ENCODE measurements at regions not wholly inside any gene's neighbourhood (a gene's known extent, or its start where the extent isn't known, plus 50 kb on each side); places are given as distances from the start of the nearest gene placed in this dataset.

GRCh38 chr3:176663837-176664831 is 533.1 kb downstream of the TBL1XR1 start:
- Histone ChIP-seq H4K20me1 (no peaks in the 10 kb centered on the region), H3K4me2 (no peak overlapping the region), H3K36me3 (no peaks in the 10 kb centered on the region), H3K4me1 (0 out of 2 replicates have a peak, but pooled peaks cover 7% of the 10 kb centered on the region), H3K9me3 (peaks cover 5% of the 10 kb centered on the region; the same call in 1 of the 2 replicates), H3K4me3 (no peak overlapping the region), H3K27me3 (no peaks in the 10 kb centered on the region), H3K9ac (no peak overlapping the region), H3K27ac (no peak overlapping the region)
- no peak for TF ChIP-seq Cebpa-rat (IDR thresholded peaks at IDR 0.05)

GRCh38 chr3:176663387-176663786 is 533.9 kb downstream of the TBL1XR1 start:
- Histone ChIP-seq H3K36me3 (no peaks in the 10 kb centered on the region), H3K27ac (no peak overlapping the region), H4K20me1 (no peaks in the 10 kb centered on the region), H3K9ac (no peak overlapping the region), H3K4me3 (no peak overlapping the region), H3K4me2 (no peak overlapping the region), H3K9me3 (no peaks in the 10 kb centered on the region), H3K27me3 (no peaks in the 10 kb centered on the region), H3K4me1 (0 out of 2 replicates have a peak, but pooled peaks cover 7% of the 10 kb centered on the region)
- no peak for TF ChIP-seq Cebpa-rat (IDR thresholded peaks at IDR 0.05)

DNA sequence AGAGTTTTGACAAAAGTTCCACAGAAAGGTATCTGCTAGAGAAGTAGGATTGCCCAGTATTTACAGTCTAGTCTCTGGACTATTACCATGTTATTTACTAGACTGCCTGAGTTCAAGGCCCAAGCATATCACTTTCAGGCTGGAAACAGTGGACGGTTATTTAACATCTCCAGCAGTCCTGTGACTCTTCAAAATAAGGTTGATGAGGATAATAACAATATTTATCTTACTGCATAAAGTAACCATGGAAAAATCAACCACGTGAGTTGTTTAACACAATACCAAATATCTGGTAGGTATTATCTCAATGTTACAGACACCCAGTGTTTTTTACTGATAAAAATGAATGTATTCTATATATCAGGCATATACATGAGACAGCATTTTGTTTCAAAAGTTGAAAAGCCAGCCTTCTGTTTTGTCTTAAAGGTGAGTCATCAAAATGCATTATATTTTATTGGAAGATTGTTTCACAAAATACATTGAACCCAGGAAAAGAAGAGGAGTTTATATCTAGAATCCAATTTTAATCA is 535.8 kb downstream of the TBL1XR1 start:
- no peaks in the 10 kb centered on the region for H4K20me1 ChIP-seq
- H3K9me3 ChIP-seq, result no peaks in the 10 kb centered on the region
- no peak overlapping the region for H3K9ac ChIP-seq
- no peaks in the 10 kb centered on the region for H3K27me3 ChIP-seq
- no peak overlapping the region for H3K4me3 ChIP-seq
- 0 out of 2 replicates have a peak, but pooled peaks cover 7% of the 10 kb centered on the region for H3K4me1 ChIP-seq
- no peak overlapping the region for H3K27ac ChIP-seq
- no peaks in the 10 kb centered on the region for H3K36me3 ChIP-seq
- H3K4me2 ChIP-seq, result no peak overlapping the region
- no peak for TF ChIP-seq Cebpa-rat (IDR thresholded peaks at IDR 0.05)

DNA sequence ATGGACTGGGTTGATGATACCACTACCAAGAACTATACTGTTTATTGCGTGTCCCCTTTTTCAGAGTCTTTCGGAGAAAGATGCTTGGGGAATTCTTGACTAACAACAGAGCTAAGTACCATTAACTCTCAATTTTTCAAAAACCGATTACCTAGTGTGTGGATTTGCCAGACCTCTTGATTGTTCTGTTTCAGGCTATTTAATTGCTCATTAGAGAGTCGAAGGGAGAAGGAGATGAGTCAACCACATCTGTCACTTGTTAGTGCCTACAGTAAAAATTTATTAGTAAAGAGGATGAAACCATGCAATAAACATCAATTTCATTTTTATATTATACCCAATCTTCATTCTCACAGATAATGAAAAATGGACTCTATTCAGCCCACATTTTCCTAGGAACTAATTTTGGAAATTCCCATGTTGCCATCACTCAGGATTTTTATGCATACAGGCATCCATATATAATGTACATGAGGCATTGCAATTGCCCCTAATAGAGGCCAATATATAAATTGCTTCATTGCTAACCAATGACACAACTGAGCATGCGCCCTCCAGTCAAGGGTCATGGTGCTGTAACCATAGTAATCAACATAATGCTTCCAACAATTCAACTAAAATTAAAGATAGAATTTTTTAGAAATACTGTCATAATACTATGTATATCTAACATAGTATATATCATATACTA is 541.7 kb downstream of the TBL1XR1 start:
- Histone ChIP-seq H3K27ac (no peak overlapping the region), H3K27me3 (no peaks in the 10 kb centered on the region)

GRCh38 chr3:176651622-176652021 is 545.7 kb downstream of the TBL1XR1 start:
- Histone ChIP-seq H3K36me3 (no peaks in the 10 kb centered on the region), H3K4me1 (no peaks in the 10 kb centered on the region), H4K20me1 (no peaks in the 10 kb centered on the region), H3K27me3 (no peaks in the 10 kb centered on the region), H3K9ac (no peak overlapping the region), H3K4me3 (no peak overlapping the region), H3K27ac (no peak overlapping the region), H3K4me2 (no peak overlapping the region), H3K9me3 (no peaks in the 10 kb centered on the region)
- no peak for TF ChIP-seq Cebpa-rat (IDR thresholded peaks at IDR 0.05)

More for the DNA sequence above, 541.7 kb downstream of the TBL1XR1 start:
- no peaks in the 10 kb centered on the region for H3K4me1 ChIP-seq
- no peaks in the 10 kb centered on the region for H3K36me3 ChIP-seq
- no peak overlapping the region for H3K4me2 ChIP-seq
- no peaks in the 10 kb centered on the region for H3K9me3 ChIP-seq
- H3K4me3 ChIP-seq, result no peak overlapping the region
- H3K9ac ChIP-seq, result no peak overlapping the region
- no peaks in the 10 kb centered on the region for H4K20me1 ChIP-seq
- no peak for TF ChIP-seq Cebpa-rat (IDR thresholded peaks at IDR 0.05)

DNA sequence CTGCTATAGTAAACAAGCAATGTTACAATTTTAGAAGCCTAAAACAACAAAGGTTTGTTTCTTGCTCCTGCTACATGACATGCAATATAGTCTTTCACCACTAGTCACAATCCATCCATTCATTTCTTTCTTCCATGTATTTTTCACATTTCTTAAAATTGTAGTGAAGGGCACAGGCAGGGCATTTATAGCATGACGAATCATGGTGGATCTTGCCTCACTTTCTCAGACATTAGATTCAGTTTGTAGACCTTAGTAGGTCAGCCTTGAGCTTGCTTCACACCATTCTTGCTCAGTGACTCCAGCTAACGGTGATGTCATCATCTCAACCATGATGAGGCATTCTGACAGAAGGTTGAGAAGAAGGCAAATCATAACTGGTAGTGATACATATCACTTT is 546.8 kb downstream of the TBL1XR1 start:
- TF ChIP-seq Cebpa-rat (IDR thresholded peaks at IDR 0.05), result no peak

DNA sequence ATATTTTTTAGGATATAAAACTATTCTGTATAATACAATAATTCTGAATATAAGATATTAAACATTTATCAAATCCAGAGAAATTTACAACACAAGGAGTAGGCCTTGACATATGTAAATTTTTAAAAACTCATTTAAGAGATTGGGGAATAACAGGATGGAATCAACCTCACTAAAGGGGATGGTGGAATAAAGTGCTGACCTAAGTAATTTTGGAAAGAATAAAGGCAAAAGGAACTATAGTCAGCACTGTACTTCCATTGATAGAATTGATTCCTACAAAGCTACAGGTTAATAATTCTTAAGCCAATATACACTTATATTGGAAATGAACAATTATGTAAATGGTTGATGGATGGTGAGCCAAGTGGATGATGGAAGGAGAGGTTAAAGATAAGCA is 549.3 kb downstream of the TBL1XR1 start:
- Histone ChIP-seq H3K27ac (no peak overlapping the region), H3K4me3 (no peak overlapping the region), H3K9ac (no peak overlapping the region), H3K4me2 (no peak overlapping the region), H3K36me3 (no peaks in the 10 kb centered on the region), H3K9me3 (no peaks in the 10 kb centered on the region), H3K27me3 (no peaks in the 10 kb centered on the region), H3K4me1 (no peaks in the 10 kb centered on the region), H4K20me1 (no peaks in the 10 kb centered on the region)
- TF ChIP-seq Cebpa-rat (IDR thresholded peaks at IDR 0.05), result no peak

More for the DNA sequence above, 546.8 kb downstream of the TBL1XR1 start:
- H3K4me3 ChIP-seq, result no peak overlapping the region
- H3K4me1 ChIP-seq, result no peaks in the 10 kb centered on the region
- H3K4me2 ChIP-seq, result no peak overlapping the region
- no peaks in the 10 kb centered on the region for H3K9me3 ChIP-seq
- no peaks in the 10 kb centered on the region for H3K36me3 ChIP-seq
- H3K27me3 ChIP-seq, result no peaks in the 10 kb centered on the region
- H3K27ac ChIP-seq, result no peak overlapping the region
- H4K20me1 ChIP-seq, result no peaks in the 10 kb centered on the region
- H3K9ac ChIP-seq, result no peak overlapping the region

DNA sequence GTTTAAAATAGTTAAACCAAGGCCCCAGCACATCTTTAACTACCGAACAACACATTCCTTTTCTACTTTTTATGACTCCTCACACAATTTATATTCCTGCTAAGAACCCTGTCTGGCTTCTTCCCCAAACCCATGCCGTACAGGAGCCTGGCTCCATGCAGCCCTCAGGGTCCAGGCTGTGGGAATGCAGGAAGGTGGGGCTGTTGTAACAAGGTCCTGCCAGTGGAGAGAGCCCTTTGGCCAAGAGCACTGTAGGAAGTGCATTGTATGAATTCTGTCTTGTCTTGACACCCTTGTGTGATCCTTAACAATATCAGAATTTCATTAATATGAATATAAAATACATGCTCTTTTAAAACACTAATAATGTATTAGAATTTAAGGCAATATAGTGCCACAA is 563.8 kb downstream of the TBL1XR1 start:
- Histone ChIP-seq H3K9me3 (no peaks in the 10 kb centered on the region), H3K36me3 (no peaks in the 10 kb centered on the region), H4K20me1 (no peaks in the 10 kb centered on the region), H3K27ac (no peak overlapping the region), H3K4me2 (no peak overlapping the region), H3K27me3 (no peaks in the 10 kb centered on the region), H3K4me1 (no peaks in the 10 kb centered on the region), H3K4me3 (no peak overlapping the region), H3K9ac (no peak overlapping the region)
- no peak for TF ChIP-seq Cebpa-rat (IDR thresholded peaks at IDR 0.05)

- no peaks in the 10 kb centered on the region for H3K27me3 ChIP-seq
- H3K9ac ChIP-seq, result no peak overlapping the region
- no peak overlapping the region for H3K4me2 ChIP-seq
- no peaks in the 10 kb centered on the region for H4K20me1 ChIP-seq
- H3K4me3 ChIP-seq, result no peak overlapping the region
- no peak for TF ChIP-seq Cebpa-rat (IDR thresholded peaks at IDR 0.05)
- no peaks in the 10 kb centered on the region for H3K36me3 ChIP-seq
- no peaks in the 10 kb centered on the region for H3K4me1 ChIP-seq
- H3K27ac ChIP-seq, result no peak overlapping the region
- H3K9me3 ChIP-seq, result no peaks in the 10 kb centered on the region
Observed at GRCh38 chr3:176632925-176633324, 564.4 kb downstream of the TBL1XR1 start.

- Histone ChIP-seq H3K4me3 (no peak overlapping the region), H3K27ac (no peak overlapping the region), H3K27me3 (no peaks in the 10 kb centered on the region), H3K4me1 (no peaks in the 10 kb centered on the region), H3K9me3 (no peaks in the 10 kb centered on the region), H4K20me1 (no peaks in the 10 kb centered on the region), H3K36me3 (no peaks in the 10 kb centered on the region), H3K9ac (no peak overlapping the region), H3K4me2 (no peak overlapping the region)
- TF ChIP-seq Cebpa-rat (IDR thresholded peaks at IDR 0.05), result no peak
Observed at GRCh38 chr3:176631165-176631564, 566.1 kb downstream of the TBL1XR1 start.
